HG02870 (cell line): ENCODE measurements at regions not wholly inside any gene's neighbourhood (a gene's known extent, or its start where the extent isn't known, plus 50 kb on each side); places are given as distances from the start of the nearest gene placed in this dataset.

Experiments
- ATAC-seq: cut with Tn5 transposase; IDR thresholded peaks from one replicate; pipeline ENCODE4 v1.9.1; 2021; ENCODE audit warnings: mild to moderate bottlenecking, moderate library complexity; ENCODE audit not compliant: unreplicated experiment

DNA sequence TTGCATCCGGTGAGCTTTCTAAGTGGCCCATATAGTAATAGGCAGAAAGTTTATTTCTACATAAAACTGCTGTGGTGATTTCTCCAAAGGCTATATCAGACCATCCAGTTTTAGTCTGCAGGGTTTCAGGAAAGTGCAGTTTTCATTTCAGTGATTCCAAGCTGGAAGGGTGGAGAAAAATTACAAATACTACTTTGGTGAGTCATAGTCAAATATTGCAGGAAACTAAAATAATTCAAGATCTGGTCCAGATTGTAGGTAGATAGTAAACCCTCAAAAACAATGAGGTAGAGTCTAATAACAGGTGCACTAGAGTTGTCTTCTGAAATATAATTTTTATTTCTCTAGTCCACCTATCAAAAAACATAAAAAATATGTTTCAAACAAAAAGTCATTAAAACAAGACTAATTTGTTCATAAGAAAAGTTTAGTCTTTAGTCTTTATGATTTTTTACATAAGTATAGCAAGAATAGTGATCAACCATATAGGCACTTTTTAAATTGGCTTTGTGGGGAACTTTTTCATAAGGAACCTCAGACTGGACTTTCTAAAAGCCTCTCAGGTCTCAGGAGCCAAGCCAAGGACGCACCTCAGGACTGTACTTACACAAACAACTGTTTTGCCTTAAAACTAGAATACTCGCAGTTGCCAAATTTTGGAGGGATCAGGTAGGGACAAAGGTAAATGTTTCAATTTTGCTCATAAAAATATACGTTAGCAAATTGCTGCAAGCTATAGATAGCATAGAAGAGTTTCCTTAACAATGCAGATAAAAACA is 101.8 kb upstream of the TLR3 start:
- ATAC-seq = no peak

DNA sequence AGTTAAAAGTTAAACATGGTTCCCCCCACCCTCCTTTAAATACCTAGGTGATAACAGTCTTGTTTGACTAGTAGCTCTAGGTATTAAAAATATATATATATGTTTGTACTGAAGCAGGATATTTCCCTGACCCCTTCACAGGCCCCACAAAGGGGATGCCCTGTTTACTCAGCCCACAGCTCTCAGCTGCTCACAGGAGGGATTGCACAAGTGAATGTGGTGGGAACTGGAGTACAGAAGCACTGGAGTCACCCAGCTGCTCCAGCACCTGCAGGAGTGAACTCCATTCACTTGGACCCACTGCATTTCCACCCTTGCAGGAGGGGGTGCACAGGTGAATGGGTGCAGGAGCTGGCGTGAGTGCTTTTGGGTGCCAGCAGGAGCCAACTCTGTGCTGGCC is 99.3 kb upstream of the TLR3 start:
- ATAC-seq = no peak

- ATAC-seq = no peak
These were observed 80.9 kb upstream of the TLR3 start for GRCh38 chr4:185987961-185988627.

GRCh38 chr4:185991770-185992169 is 77.2 kb upstream of the TLR3 start:
- ATAC-seq = no peak

DNA sequence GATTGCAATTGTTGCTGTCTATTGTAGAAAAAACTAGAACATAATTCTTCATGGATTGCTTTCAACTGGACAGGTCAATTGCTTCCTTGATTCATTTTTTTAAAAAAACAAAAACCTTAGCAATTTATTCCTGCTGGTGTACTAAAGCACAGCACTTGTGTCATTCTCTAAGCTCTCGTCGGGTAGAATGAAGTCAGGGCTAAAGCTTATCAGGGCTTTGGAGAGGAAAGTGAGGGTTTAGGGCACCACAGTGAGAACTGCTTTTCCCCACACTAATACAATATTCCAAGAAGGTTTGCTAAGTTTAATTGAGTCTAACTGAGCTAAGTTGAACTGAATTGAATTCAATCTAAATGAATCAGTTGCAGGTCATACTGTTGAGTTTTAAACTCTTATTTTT is 76.4 kb upstream of the TLR3 start:
- no peak for ATAC-seq

- ATAC-seq = no peak
These were observed 75.5 kb upstream of the TLR3 start for GRCh38 chr4:185993328-185993973.

DNA sequence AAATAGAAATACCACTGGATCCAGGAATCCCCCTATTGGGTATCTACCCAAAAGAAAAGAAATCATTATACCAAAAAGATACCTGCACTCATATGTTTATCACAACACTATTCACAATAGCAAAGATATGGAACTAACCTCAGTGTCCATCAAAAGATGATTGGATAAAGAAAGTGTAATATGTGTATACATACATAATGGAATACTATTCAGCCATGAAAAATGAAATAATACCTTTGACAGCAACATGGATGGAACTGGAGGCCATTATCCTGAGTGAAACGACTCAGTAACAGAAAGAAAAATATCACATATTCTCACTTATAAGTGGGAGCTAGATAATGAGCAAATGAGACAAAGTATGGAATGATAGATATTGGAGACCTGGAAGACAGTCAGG is 74.2 kb upstream of the TLR3 start:
- no peak for ATAC-seq

- no peak for ATAC-seq
These were observed 73.3 kb upstream of the TLR3 start for GRCh38 chr4:185995665-185996064.

DNA sequence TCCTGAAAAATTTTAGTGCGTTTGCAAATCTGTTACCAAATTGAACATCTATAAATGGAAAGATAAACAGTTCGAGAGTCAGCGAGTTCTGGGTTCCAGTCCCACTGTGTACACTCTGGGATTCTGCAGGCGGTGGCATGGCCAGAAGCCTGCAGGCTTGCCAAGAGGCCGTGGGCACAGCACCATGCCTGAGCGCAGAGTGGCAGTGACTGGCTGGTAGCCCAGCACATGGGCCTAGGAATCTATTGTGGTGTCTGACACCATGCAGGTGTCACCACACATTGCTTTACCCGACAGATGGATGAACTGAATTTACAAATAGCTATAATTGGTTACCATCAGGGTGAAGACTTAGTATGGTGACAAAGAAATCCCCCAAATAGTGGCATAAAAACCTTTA is 71.7 kb upstream of the TLR3 start:
- ATAC-seq = no peak

- ATAC-seq = no peak
These were observed 70.2 kb upstream of the TLR3 start for GRCh38 chr4:185998791-185999190.

GRCh38 chr4:185999207-185999606 is 69.7 kb upstream of the TLR3 start:
- ATAC-seq = no peak

GRCh38 chr4:186002853-186003252 is 66.1 kb upstream of the TLR3 start:
- ATAC-seq = no peak

DNA sequence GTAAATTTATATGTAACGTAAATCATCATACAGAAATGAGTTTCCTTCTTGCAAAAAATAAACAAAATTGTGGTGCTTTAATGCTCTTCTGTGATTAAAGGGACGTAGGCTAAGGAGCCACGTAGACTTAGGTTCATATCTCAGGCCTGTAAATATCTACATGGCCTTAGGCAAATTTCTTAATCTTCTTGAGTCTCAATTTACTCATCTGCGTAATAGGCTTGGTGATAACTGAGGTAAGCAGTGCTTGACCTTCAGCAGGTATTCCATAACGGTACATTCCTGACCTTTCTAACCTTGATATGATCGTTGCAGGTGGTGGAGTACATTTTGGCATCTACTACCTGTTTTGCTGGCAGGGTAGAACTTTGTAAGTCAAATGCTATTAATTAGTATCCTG is 65.2 kb upstream of the TLR3 start:
- ATAC-seq = no peak

DNA sequence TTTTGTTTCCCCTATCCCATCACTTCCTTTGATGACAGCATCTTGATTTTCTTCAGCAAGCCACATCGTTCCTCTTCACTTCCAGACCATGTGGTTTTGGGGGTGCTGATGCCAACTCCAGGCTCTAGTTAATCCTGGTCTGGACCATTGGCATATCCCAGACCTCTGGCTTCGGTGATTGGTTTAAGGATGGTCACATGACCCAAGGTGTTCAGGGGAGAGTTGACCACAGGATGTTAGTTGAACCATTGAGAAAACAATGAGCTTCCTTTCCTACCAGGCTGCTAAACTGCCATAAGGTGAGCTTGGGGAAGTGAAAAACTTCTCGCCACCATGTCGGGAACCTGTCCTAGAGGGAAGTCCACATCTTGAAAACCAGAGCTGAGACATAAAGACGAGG is 60.9 kb upstream of the TLR3 start:
- no peak for ATAC-seq

- ATAC-seq = no peak
These were observed 59.0 kb upstream of the TLR3 start for GRCh38 chr4:186009976-186010375.

DNA sequence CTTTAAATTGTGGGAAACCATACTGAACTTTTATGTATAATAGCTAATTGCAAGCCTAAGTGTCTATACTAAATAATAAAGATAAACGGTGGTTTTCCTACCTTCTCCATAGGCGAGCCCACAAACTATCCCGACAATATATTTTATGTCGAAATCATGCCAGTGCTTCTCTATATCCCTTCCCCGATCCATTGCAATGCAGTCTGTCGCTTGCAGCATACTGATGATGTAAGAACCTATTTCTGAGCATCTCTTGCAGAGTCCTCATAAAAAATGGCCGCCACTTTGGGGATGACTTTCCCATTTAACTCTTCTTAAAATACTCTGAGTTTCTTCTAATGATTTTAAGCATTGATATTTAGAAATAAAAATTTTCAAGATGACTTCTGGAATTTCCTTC is 58.1 kb upstream of the TLR3 start:
- no peak for ATAC-seq

DNA sequence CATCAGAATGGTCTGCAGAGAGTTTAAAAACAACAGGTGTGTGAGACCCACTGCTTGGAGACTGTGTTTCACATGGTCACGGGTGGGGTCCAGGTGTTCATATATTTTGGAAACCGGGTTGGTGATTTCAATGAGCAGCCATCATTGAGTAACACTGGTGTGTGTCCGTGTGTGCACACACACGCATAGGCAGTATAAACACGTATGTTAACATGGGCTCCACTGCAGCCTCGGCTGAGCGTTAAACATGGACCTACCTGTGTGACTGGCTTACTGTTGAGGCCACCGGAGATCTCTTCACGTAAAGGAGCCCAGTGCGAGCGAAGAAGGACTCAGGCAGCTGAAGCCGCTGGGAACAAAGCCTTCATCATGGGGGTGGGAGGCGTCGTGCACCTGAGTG is 56.9 kb upstream of the TLR3 start:
- no peak for ATAC-seq

GRCh38 chr4:186013419-186014186 is 55.4 kb upstream of the TLR3 start:
- no peak for ATAC-seq

DNA sequence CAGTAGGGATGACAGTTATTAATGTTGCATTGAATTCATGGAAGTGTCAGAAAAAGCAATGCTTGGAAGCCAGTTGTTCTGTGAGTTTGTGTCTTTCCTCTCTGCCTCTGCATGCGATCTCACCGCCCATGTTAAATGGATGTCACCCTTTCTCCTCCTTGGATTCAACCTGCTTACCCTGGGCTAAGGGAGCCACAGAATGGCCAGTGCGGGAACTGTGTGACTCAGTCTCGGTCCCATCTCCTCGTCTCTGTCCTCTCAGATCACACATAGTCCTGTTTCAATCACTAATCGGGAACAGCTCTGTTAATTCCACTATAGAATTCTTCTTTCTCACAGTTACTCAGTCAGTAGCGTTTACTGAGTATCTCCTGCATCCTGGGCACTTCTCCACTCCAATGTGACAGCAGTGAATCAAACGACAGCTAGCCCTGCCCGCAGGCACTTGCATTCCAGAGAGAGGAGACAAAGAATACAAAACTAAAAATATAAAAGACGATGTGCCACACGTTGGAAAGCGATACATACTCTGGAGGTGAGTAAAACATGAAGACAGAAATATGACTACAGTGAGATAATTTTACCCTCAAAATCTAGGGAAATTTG is 53.6 kb upstream of the TLR3 start:
- ATAC-seq = no peak

GRCh38 chr4:186016796-186017195 is 52.2 kb upstream of the TLR3 start:
- no peak for ATAC-seq

- ATAC-seq = no peak
These were observed 51.2 kb upstream of the TLR3 start for GRCh38 chr4:186017801-186018200.
